Liver (tissue), 8 donors: ENCODE measurements at regions not wholly inside any gene's neighbourhood (a gene's known extent, or its start where the extent isn't known, plus 50 kb on each side); places are given as distances from the start of the nearest gene placed in this dataset.

Source experiments
- DNase-seq: peaks from one replicate; pipeline ENCODE4 v3.0.0-alpha.2; 2017; ENCODE audit warnings: low spot score
- H3K27ac ChIP-seq, 2 donors: one replicate each; pipeline ENCODE4 v1.7.0; 2013; ENCODE audit warnings: inconsistent platforms in 2 of 2, low read length in 2 of 2, control low read depth in 1 of 2, low read depth in 1 of 2, mild to moderate bottlenecking in 1 of 2
- H3K27me3 ChIP-seq, 4 donors: one replicate each; pipeline versions ENCODE4 v1.6.1 to v1.7.0; 2013; ENCODE audit warnings: low read length in 3 of 4, inconsistent platforms in 1 of 4, mild to moderate bottlenecking in 1 of 4, moderate library complexity in 1 of 4; ENCODE audit not compliant: control insufficient read depth in 4 of 4, insufficient read depth in 4 of 4
- H3K36me3 ChIP-seq, 4 donors: one replicate each; pipeline versions ENCODE4 v1.6.1 to v1.7.0; 2013; ENCODE audit warnings: low read length in 3 of 4, mild to moderate bottlenecking in 3 of 4, low read depth in 1 of 4, moderate library complexity in 1 of 4; ENCODE audit not compliant: control insufficient read depth in 4 of 4, insufficient read depth in 3 of 4
- H3K4me1 ChIP-seq, 4 donors: one replicate each; pipeline versions ENCODE4 v1.6.1 to v1.7.0; 2013; ENCODE audit warnings: low read length in 3 of 4, mild to moderate bottlenecking in 3 of 4, moderate library complexity in 1 of 4; ENCODE audit not compliant: control insufficient read depth in 4 of 4, insufficient read depth in 4 of 4
- H3K4me3 ChIP-seq, 3 donors: one replicate each; pipeline versions ENCODE4 v1.6.1 to v1.7.0; 2013; ENCODE audit warnings: low read length in 3 of 3, control low read depth in 1 of 3, low read depth in 1 of 3, mild to moderate bottlenecking in 1 of 3
- H3K9ac ChIP-seq, 2 donors: one replicate each; pipeline ENCODE4 v1.7.0; 2013; ENCODE audit warnings: low read length in 2 of 2, mild to moderate bottlenecking in 2 of 2, moderate library complexity in 2 of 2, control low read depth in 1 of 2, low read depth in 1 of 2
- H3K9me3 ChIP-seq, 4 donors: one replicate each; pipeline versions ENCODE4 v1.6.1 to v1.7.0; 2013; ENCODE audit warnings: low read length in 3 of 4; ENCODE audit not compliant: control insufficient read depth in 4 of 4
- EGR1 ChIP-seq, 2 donors: IDR thresholded peaks; 2 replicates each; pipeline ENCODE4 v1.6.1; 2016 to 2018; ENCODE audit warnings: antibody characterized with exemption in 2 of 2, low read depth in 2 of 2
- FOXA1 ChIP-seq: IDR thresholded peaks from 2 replicates; pipeline ENCODE4 v1.6.1; 2016; ENCODE audit warnings: antibody characterized with exemption
- FOXA2 ChIP-seq: IDR thresholded peaks from 2 replicates; pipeline ENCODE4 v1.6.1; 2016; ENCODE audit warnings: antibody characterized with exemption
- GABPA ChIP-seq, 2 donors: IDR thresholded peaks in 1 of 2; conservative IDR thresholded peaks in 1 of 2; 2 replicates each; pipeline ENCODE4 v1.6.1; 2016; ENCODE audit warnings: antibody characterized with exemption in 2 of 2, mild to moderate bottlenecking in 1 of 2, moderate library complexity in 1 of 2
- HNF4A ChIP-seq, 2 donors: conservative IDR thresholded peaks; 2 replicates each; pipeline ENCODE4 v1.6.1; 2016; ENCODE audit warnings: antibody characterized with exemption in 2 of 2, mild to moderate bottlenecking in 2 of 2
- HNF4G ChIP-seq: IDR thresholded peaks from 2 replicates; pipeline ENCODE4 v1.6.1; 2016; ENCODE audit warnings: antibody characterized with exemption
- JUND ChIP-seq, 2 donors: IDR thresholded peaks; 2 replicates each; pipeline ENCODE4 v1.6.1; 2016; ENCODE audit warnings: antibody characterized with exemption in 2 of 2
- NR2F2 ChIP-seq: IDR thresholded peaks from 2 replicates; pipeline ENCODE4 v1.6.1; 2016; ENCODE audit warnings: antibody characterized with exemption
- RAD21 ChIP-seq, 2 donors: IDR thresholded peaks; 2 replicates each; pipeline ENCODE4 v1.6.1; 2016; ENCODE audit warnings: antibody characterized with exemption in 2 of 2, mild to moderate bottlenecking in 2 of 2
- RXRA ChIP-seq, 2 donors: IDR thresholded peaks; 2 replicates each; pipeline ENCODE4 v1.6.1; 2017 to 2018; ENCODE audit warnings: antibody characterized with exemption in 2 of 2, mild to moderate bottlenecking in 1 of 2
- TAF1 ChIP-seq: conservative IDR thresholded peaks from 2 replicates; pipeline ENCODE4 v1.6.1; 2016; ENCODE audit warnings: antibody characterized with exemption, mild to moderate bottlenecking
- YY1 ChIP-seq: IDR thresholded peaks from 2 replicates; pipeline ENCODE4 v1.6.1; 2016; ENCODE audit warnings: antibody characterized with exemption, mild to moderate bottlenecking
- WGBS: extraction: QIAGEN DNeasy Blood & Tissue Kit; methylation state at CpG from one replicate; pipeline ENCODE4 v1.1.7; 2013; 5-methylcytosine and 5-hydroxymethylcytosine counted together
- TF ChIP-seq, protein P1 (sequence below): IDR thresholded peaks from 2 replicates; pipeline ENCODE4 v1.6.1; 2016; ENCODE audit warnings: antibody characterized with exemption, mild to moderate bottlenecking
- TF ChIP-seq, protein P2 (sequence below): IDR thresholded peaks from 2 replicates; pipeline ENCODE4 v1.6.1; 2016; ENCODE audit warnings: antibody characterized with exemption
- TF ChIP-seq, protein P3 (sequence below): IDR thresholded peaks from 2 replicates; pipeline ENCODE4 v1.6.1; 2016; ENCODE audit warnings: antibody characterized with exemption
- TF ChIP-seq, protein P4 (sequence below): IDR thresholded peaks from 2 replicates; pipeline ENCODE4 v1.6.1; 2016; ENCODE audit warnings: antibody characterized with exemption
- TF ChIP-seq, protein P5 (sequence below): fragments of 150-350 bp; IDR thresholded peaks from 2 replicates; pipeline ENCODE4 v1.5.1; 2017; ENCODE audit warnings: improper control_type of control experiment, low read depth, low read length; ENCODE audit not compliant: missing input control
- donor health status: healthy.
- donor health status: healthy.
- donor health status: healthy.
- donor health status: healthy.
- donor health status: healthy.

DNA sequence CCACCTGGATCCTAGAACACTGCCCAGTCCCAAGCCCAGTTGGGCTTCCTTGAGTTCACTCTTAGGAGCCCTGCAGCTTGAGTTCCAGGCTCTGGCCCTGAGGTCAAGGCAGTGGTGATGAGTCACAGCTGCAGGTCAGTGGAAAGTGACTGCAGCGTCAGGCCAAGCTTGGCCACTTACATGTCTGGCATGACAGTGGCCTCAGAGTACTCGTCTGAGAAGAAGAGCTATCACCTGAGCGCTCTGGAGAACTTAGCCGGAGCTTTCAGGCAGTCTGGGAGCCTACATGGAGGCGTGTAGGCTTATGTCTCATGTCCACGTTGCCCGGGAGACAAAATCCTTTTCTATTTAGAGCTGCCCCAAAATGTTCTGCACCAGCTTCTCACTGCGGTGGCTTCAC lies 75.6 kb downstream of the ARL6IP4 start:
- no peaks in the 10 kb centered on the region for H3K36me3 ChIP-seq
- H3K9me3 ChIP-seq = no peaks in the 10 kb centered on the region
- WGBS = 86% methylated on average over 8 of the region's 8 CpGs
- H3K4me3 ChIP-seq = no peak overlapping the region
- peaks cover 0 to 14% (median 4%) of the 10 kb centered on the region in 4 donors for H3K4me1 ChIP-seq
- H3K27ac ChIP-seq = no peak overlapping the region
- DNase-seq = no peak
- H3K9ac ChIP-seq = no peak overlapping the region
- TF ChIP-seq HNF4A (conservative IDR thresholded peaks at IDR 0.05) (peak in 1 of 2 donors; percentile 29), RAD21 (IDR thresholded peaks at IDR 0.05) (no peak), RXRA (IDR thresholded peaks at IDR 0.05) (peak in 1 of 2 donors; percentile 59), JUND (IDR thresholded peaks at IDR 0.05) (peak in 1 of 2 donors; percentile 56)
- no peaks in the 10 kb centered on the region for H3K27me3 ChIP-seq

DNA sequence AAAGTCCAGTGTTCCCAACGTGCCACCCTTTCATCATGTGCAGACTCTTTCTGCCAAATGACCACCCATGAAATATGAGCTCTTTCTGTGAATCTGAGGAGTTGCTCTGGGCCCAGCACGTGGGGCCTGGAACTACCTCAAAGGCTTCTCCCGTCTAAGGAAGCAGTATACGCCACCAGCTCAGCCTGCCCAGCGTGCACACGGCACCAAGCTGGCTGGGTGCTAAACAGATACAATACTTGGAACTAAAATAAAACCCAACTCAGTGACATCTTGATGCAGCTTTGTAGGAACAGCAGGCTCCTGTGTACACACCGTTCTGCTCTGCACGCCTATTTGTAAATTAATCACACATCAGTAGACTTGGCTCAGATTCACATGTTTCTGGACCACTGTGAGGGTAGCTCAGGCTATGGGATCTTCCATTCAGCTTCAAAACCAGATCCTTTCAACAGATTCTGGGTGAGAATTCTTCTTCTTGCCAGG lies 74.8 kb downstream of the ARL6IP4 start:
- TF ChIP-seq RAD21 (IDR thresholded peaks at IDR 0.05) (no peak), TAF1 (no peak), NR2F2 (no peak), FOXA2 (no peak), FOXA1 (no peak), YY1 (no peak), JUND (IDR thresholded peaks at IDR 0.05) (no peak), GABPA (IDR thresholded peaks at IDR 0.05 in 1 of 2, conservative IDR thresholded peaks at IDR 0.05 in 1 of 2) (no peak), EGR1 (IDR thresholded peaks at IDR 0.05; ENCODE audit: low read depth in 2 of 2) (no peak), HNF4G (no peak), HNF4A (conservative IDR thresholded peaks at IDR 0.05) (no peak)
- TF ChIP-seq, protein P1, sequence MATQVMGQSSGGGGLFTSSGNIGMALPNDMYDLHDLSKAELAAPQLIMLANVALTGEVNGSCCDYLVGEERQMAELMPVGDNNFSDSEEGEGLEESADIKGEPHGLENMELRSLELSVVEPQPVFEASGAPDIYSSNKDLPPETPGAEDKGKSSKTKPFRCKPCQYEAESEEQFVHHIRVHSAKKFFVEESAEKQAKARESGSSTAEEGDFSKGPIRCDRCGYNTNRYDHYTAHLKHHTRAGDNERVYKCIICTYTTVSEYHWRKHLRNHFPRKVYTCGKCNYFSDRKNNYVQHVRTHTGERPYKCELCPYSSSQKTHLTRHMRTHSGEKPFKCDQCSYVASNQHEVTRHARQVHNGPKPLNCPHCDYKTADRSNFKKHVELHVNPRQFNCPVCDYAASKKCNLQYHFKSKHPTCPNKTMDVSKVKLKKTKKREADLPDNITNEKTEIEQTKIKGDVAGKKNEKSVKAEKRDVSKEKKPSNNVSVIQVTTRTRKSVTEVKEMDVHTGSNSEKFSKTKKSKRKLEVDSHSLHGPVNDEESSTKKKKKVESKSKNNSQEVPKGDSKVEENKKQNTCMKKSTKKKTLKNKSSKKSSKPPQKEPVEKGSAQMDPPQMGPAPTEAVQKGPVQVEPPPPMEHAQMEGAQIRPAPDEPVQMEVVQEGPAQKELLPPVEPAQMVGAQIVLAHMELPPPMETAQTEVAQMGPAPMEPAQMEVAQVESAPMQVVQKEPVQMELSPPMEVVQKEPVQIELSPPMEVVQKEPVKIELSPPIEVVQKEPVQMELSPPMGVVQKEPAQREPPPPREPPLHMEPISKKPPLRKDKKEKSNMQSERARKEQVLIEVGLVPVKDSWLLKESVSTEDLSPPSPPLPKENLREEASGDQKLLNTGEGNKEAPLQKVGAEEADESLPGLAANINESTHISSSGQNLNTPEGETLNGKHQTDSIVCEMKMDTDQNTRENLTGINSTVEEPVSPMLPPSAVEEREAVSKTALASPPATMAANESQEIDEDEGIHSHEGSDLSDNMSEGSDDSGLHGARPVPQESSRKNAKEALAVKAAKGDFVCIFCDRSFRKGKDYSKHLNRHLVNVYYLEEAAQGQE = no peak
- TF ChIP-seq, protein P2, sequence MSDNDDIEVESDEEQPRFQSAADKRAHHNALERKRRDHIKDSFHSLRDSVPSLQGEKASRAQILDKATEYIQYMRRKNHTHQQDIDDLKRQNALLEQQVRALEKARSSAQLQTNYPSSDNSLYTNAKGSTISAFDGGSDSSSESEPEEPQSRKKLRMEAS = no peak
- TF ChIP-seq, protein P3, sequence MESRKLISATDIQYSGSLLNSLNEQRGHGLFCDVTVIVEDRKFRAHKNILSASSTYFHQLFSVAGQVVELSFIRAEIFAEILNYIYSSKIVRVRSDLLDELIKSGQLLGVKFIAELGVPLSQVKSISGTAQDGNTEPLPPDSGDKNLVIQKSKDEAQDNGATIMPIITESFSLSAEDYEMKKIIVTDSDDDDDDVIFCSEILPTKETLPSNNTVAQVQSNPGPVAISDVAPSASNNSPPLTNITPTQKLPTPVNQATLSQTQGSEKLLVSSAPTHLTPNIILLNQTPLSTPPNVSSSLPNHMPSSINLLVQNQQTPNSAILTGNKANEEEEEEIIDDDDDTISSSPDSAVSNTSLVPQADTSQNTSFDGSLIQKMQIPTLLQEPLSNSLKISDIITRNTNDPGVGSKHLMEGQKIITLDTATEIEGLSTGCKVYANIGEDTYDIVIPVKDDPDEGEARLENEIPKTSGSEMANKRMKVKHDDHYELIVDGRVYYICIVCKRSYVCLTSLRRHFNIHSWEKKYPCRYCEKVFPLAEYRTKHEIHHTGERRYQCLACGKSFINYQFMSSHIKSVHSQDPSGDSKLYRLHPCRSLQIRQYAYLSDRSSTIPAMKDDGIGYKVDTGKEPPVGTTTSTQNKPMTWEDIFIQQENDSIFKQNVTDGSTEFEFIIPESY = no peak
- TF ChIP-seq, protein P4, sequence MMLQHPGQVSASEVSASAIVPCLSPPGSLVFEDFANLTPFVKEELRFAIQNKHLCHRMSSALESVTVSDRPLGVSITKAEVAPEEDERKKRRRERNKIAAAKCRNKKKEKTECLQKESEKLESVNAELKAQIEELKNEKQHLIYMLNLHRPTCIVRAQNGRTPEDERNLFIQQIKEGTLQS = no peak
- TF ChIP-seq, protein P5, sequence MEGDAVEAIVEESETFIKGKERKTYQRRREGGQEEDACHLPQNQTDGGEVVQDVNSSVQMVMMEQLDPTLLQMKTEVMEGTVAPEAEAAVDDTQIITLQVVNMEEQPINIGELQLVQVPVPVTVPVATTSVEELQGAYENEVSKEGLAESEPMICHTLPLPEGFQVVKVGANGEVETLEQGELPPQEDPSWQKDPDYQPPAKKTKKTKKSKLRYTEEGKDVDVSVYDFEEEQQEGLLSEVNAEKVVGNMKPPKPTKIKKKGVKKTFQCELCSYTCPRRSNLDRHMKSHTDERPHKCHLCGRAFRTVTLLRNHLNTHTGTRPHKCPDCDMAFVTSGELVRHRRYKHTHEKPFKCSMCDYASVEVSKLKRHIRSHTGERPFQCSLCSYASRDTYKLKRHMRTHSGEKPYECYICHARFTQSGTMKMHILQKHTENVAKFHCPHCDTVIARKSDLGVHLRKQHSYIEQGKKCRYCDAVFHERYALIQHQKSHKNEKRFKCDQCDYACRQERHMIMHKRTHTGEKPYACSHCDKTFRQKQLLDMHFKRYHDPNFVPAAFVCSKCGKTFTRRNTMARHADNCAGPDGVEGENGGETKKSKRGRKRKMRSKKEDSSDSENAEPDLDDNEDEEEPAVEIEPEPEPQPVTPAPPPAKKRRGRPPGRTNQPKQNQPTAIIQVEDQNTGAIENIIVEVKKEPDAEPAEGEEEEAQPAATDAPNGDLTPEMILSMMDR = no peak
- Histone ChIP-seq H3K27me3 (no peaks in the 10 kb centered on the region), H3K36me3 (no peaks in the 10 kb centered on the region), H3K27ac (no peak overlapping the region), H3K4me1 (peaks cover 0 to 18% (median 9%) of the 10 kb centered on the region in 4 donors), H3K9me3 (no peaks in the 10 kb centered on the region), H3K9ac (no peak overlapping the region), H3K4me3 (no peak overlapping the region)
- WGBS = 89% methylated on average over 8 of the region's 8 CpGs
- no peak for DNase-seq
